GM10266 (cell line): ENCODE measurements at regions not wholly inside any gene's neighbourhood (a gene's known extent, or its start where the extent isn't known, plus 50 kb on each side); places are given as distances from the start of the nearest gene placed in this dataset.

Experiments used
- DNase-seq: peaks from one replicate; pipeline ENCODE4 v3.0.0; 2012; ENCODE audit errors: extremely low spot score
- TF ChIP-seq, protein P1 (sequence below): IDR thresholded peaks from 2 replicates; pipeline ENCODE4 v1.5.1; 2012; ENCODE audit warnings: mild to moderate bottlenecking, low read depth; ENCODE audit not compliant: control insufficient read depth, insufficient read depth; ENCODE audit errors: missing control alignments

DNA sequence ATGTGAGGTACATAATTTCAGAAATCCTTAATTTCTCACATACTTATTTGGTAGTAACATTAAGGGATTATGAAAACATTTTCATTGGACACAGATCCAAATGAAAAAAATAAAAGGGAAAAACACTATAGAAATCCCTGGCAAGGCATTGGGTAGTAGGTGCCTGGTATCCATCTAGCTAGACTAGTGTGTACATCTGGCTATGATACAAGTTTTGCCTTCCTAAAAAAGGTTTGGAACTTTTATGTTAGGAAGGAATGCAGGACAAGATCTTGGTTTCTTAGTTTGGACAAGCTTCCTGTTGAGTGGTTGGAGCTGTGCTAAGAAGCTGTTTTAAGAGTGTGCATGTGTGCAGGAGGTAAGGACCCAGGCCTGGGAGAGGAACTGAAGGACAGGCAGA is 252.3 kb upstream of the GLI3 start:
- DNase-seq: no peak
- TF ChIP-seq, protein P1, sequence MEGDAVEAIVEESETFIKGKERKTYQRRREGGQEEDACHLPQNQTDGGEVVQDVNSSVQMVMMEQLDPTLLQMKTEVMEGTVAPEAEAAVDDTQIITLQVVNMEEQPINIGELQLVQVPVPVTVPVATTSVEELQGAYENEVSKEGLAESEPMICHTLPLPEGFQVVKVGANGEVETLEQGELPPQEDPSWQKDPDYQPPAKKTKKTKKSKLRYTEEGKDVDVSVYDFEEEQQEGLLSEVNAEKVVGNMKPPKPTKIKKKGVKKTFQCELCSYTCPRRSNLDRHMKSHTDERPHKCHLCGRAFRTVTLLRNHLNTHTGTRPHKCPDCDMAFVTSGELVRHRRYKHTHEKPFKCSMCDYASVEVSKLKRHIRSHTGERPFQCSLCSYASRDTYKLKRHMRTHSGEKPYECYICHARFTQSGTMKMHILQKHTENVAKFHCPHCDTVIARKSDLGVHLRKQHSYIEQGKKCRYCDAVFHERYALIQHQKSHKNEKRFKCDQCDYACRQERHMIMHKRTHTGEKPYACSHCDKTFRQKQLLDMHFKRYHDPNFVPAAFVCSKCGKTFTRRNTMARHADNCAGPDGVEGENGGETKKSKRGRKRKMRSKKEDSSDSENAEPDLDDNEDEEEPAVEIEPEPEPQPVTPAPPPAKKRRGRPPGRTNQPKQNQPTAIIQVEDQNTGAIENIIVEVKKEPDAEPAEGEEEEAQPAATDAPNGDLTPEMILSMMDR: no peak

DNA sequence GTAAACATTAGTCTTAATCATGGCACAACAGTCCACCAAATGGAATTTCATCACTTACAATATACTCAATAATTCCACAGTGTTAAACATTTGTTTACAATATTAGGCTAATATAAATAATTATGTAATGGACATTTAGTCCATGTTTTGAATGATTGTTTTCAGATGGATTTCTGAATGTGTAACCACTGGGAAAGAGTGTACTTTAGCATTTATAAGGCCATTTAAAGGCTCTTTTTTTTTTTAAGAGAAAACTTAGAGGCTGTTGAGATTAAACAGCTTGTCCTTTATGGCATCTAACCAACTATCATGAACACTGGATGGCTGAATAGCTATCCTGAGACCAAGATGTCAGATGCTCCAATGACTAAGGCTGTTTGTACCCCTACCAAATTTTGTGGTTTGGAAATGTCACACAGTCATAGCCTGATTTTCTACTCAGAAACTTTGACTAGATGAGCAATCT is 248.3 kb upstream of the GLI3 start:
- TF ChIP-seq, protein P1: no peak
- no peak for DNase-seq

DNA sequence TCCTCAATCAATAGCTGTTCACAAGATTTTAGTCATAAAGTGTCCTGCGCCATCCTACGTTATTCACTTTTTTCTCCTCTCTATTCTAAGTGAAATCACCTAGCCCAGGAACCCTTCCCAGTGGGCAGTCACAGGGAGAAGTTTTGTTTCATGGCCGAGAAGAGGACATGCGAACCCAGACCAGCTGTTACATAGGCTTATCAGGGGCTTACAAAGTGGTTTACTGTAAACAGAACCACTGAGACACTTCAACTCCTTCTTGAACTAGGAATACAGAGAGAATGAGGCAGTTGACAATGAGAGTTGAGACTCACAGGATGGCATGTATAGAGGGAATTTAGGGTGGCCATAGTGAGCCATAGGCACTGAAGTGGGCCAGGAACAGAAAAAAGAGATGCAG is 246.9 kb upstream of the GLI3 start:
- TF ChIP-seq, protein P1: no peak
- DNase-seq: no peak

DNA sequence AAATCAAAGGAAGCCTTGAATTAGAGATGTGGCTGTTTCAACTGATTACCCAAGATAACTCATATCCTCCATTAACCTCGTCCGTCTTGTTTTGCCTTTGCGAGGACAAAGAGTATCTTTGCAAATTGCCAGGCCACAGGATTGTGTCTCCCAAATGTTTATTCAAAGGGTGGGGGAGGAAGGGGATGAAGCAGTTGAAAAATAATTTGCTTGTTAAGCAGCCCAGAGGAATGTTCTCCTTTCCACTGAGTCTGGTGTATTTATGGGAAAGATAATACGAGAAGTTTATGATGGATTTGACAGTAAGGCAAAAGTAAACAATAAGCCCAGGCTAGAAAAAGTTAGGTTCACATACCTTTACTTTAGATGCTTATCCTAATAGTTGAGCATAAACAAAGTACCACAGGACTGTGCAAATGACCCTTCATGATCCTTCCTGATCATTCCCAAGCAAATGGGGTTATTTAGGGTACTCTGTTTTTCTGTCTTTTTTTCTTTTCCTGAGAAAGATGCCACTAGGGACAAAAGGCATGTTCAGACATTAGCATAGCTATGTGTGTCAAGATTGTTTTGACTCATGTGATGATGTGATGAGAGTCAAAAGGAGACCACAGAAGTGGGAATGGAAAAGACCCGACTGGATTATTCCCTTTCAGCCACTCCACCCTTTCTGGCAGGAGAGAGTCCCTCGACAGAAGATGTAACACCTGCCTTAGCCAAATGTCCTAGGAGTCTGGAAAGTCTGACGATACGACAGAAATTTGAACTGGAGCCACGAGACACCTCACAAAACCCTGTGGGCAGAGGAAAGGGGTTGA is 243.0 kb upstream of the GLI3 start:
- TF ChIP-seq, protein P1: no peak
- DNase-seq: no peak

DNA sequence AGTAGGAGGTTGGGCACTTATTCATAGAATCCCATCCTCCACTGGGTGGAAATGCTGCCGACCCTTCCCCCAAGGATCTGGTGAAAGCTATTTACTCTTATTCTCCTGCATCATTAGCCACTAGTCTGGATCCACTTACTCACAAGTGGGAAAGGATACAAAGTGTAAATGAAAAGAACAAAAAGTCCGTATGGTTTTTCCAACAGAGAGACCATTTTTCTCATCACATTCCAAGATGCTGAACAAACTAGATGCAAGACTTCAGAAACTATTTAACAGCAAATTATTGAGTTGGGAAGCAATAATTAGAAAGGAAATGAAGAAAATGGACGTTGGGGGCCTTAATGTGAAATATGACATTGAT is 242.4 kb upstream of the GLI3 start:
- DNase-seq: no peak
- TF ChIP-seq, protein P1: no peak

DNA sequence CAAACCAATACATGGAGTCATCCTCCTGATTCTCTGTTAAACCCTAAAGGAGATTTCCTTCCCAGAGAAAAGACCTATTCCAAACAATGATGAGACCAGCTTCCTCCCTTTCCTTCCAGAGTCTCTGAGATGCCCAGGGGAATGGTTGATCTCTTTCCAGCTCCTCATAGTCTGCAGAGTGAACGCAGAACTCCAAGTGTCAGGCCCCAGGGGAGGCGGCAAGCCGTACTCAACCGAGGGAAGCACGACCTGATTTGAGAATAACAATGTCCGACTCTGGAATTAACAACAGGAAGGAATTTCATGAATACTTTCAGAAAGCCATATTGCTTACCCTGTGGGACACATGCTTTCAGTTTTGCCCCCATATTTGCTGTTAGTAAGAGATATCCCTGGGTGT is 241.7 kb upstream of the GLI3 start:
- DNase-seq: no peak
- TF ChIP-seq, protein P1: no peak

DNA sequence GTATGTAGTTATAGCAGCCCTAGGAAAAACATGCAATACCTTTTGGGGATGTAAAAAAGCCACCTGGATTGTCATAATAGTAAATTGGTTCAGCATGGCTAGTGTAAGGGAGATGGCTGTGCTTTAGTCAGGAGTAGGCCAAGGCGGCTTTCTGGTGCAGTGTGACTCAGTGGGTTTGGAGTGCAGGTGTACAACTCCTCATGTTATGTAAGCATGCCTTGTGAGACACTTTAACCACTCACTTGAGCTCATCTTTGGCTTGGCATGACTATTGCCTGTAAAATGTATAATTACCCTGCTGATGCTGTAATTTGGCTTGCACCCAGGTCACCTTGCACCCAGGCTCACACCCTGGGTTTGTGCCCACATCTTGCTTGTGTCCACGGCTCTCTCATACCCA is 239.2 kb upstream of the GLI3 start:
- TF ChIP-seq, protein P1: no peak
- DNase-seq: no peak
